ENCODE measurements at regions not wholly inside any gene's neighbourhood (a gene's known extent, or its start where the extent isn't known, plus 50 kb on each side); places are given as distances from the start of the nearest gene placed in this dataset.

- ATAC-seq, result no peak
- no peak for TF ChIP-seq BACH2 (CRISPR knock-in tag; IDR thresholded peaks at IDR 0.05; ENCODE audit: borderline replicate concordance)
- TF ChIP-seq POU6F1 (CRISPR knock-in tag; IDR thresholded peaks at IDR 0.05; ENCODE audit: borderline replicate concordance, low read depth), result no peak
- no peak for TF ChIP-seq ZNF565 (CRISPR knock-in tag; conservative IDR thresholded peaks at IDR 0.05; ENCODE audit: low read depth)
- TF ChIP-seq ZC3H10 (CRISPR knock-in tag; IDR thresholded peaks at IDR 0.05), result no peak
- no peak for TF ChIP-seq ZFP30 (CRISPR knock-in tag; IDR thresholded peaks at IDR 0.05)
- no peak for TF ChIP-seq ZNF8 (CRISPR knock-in tag; IDR thresholded peaks at IDR 0.05)
- no peak for TF ChIP-seq ZNF70 (CRISPR knock-in tag; IDR thresholded peaks at IDR 0.05)
Observed at GRCh38 chr13:73399347-73400216, 340.8 kb downstream of the KLF5 start.

GRCh38 chr13:73397496-73398305 is 338.9 kb downstream of the KLF5 start:
- no peak for TF ChIP-seq ZNF8 (CRISPR knock-in tag; IDR thresholded peaks at IDR 0.05)
- TF ChIP-seq TCF4 (CRISPR knock-in tag; IDR thresholded peaks at IDR 0.05; ENCODE audit: borderline replicate concordance), result no peak
- no peak for TF ChIP-seq ZC3H10 (CRISPR knock-in tag; IDR thresholded peaks at IDR 0.05)
- TF ChIP-seq TSHZ2 (CRISPR knock-in tag; IDR thresholded peaks at IDR 0.05), result no peak
- no peak for TF ChIP-seq SNAI2 (CRISPR knock-in tag; IDR thresholded peaks at IDR 0.05)
- no peak for TF ChIP-seq PATZ1 (CRISPR knock-in tag; IDR thresholded peaks at IDR 0.05; ENCODE audit: borderline replicate concordance)
- no peak for TF ChIP-seq CSRNP3 (CRISPR knock-in tag; IDR thresholded peaks at IDR 0.05)
- no peak for TF ChIP-seq ZFP30 (CRISPR knock-in tag; IDR thresholded peaks at IDR 0.05)
- no peak for TF ChIP-seq ZFP3 (CRISPR knock-in tag; IDR thresholded peaks at IDR 0.05)
- no peak for TF ChIP-seq GLIS3 (CRISPR knock-in tag; IDR thresholded peaks at IDR 0.05)
- TF ChIP-seq TOX (CRISPR knock-in tag; IDR thresholded peaks at IDR 0.05; ENCODE audit: borderline replicate concordance), result no peak
- TF ChIP-seq CSDC2 (CRISPR knock-in tag; IDR thresholded peaks at IDR 0.05), result no peak
- no peak for TF ChIP-seq ESRRG (CRISPR knock-in tag; IDR thresholded peaks at IDR 0.05)
- TF ChIP-seq BACH2 (CRISPR knock-in tag; IDR thresholded peaks at IDR 0.05; ENCODE audit: borderline replicate concordance), result no peak
- TF ChIP-seq ZNF70 (CRISPR knock-in tag; IDR thresholded peaks at IDR 0.05), result no peak
- ATAC-seq, result no peak

- no peak for ATAC-seq
- no peak for TF ChIP-seq PPARA (CRISPR knock-in tag; IDR thresholded peaks at IDR 0.05; ENCODE audit: borderline replicate concordance)
- TF ChIP-seq CSRNP3 (CRISPR knock-in tag; IDR thresholded peaks at IDR 0.05), result no peak
- no peak for TF ChIP-seq ZC3H10 (CRISPR knock-in tag; IDR thresholded peaks at IDR 0.05)
- TF ChIP-seq TOX (CRISPR knock-in tag; IDR thresholded peaks at IDR 0.05; ENCODE audit: borderline replicate concordance), result no peak
- TF ChIP-seq ZNF565 (CRISPR knock-in tag; conservative IDR thresholded peaks at IDR 0.05; ENCODE audit: low read depth), result no peak
- no peak for TF ChIP-seq POU6F1 (CRISPR knock-in tag; IDR thresholded peaks at IDR 0.05; ENCODE audit: borderline replicate concordance, low read depth)
- no peak for TF ChIP-seq TSHZ2 (CRISPR knock-in tag; IDR thresholded peaks at IDR 0.05)
- TF ChIP-seq ESRRG (CRISPR knock-in tag; IDR thresholded peaks at IDR 0.05), result no peak
Observed at GRCh38 chr13:73394066-73394465, 335.3 kb downstream of the KLF5 start.
